Activated naive CD4-positive, alpha-beta T cell treated with anti-CD3 and anti-CD28 coated beads, Interleukin-2, amount 10 ng/mL, durations not matched to agents 7 days and 5 days (primary cell): ENCODE measurements at regions not wholly inside any gene's neighbourhood (a gene's known extent, or its start where the extent isn't known, plus 50 kb on each side); places are given as distances from the start of the nearest gene placed in this dataset.

Experiments
- CTCF ChIA-PET: fragments of 350-600 bp; sonication (Branson Sonifier 250); formaldehyde crosslinking; loops from one replicate; lab custom pipeline; 2021; ENCODE audit warnings: antibody characterized with exemption; lab: Charles Lee
- DNase-seq: peaks from one replicate; pipeline ENCODE4 v3.0.0-alpha.2; 2020
- H3K27ac Mint-ChIP-seq: one replicate; pipeline ENCODE4 v1.8.0; 2021; ENCODE audit warnings: mild to moderate bottlenecking, moderate library complexity, mixed read lengths
- H3K27me3 Mint-ChIP-seq: one replicate; pipeline ENCODE4 v1.8.0; 2021; ENCODE audit warnings: mild to moderate bottlenecking, mixed read lengths
- H3K36me3 Mint-ChIP-seq: one replicate; pipeline ENCODE4 v1.8.0; 2021; ENCODE audit warnings: mixed read lengths
- H3K4me1 Mint-ChIP-seq: one replicate; pipeline ENCODE4 v1.8.0; 2021; ENCODE audit warnings: mixed read lengths
- H3K4me3 Mint-ChIP-seq: one replicate; pipeline ENCODE4 v1.8.0; 2021; ENCODE audit warnings: mild to moderate bottlenecking, moderate library complexity, mixed read lengths
- H3K9me3 Mint-ChIP-seq: one replicate; pipeline ENCODE4 v1.8.0; 2021; ENCODE audit warnings: mixed read lengths

GRCh38 chr1:118249641-118250040 lies 64.6 kb upstream of the SPAG17 start:
- Mint-ChIP-seq H3K9me3 (peaks cover 4% of the 10 kb centered on the region), H3K27me3 (no peaks in the 10 kb centered on the region), H3K4me1 (no peaks in the 10 kb centered on the region), H3K4me3 (no peak overlapping the region), H3K36me3 (no peaks in the 10 kb centered on the region), H3K27ac (no peak overlapping the region)
- CTCF ChIA-PET = no interaction called here
- no peak for DNase-seq

- H3K9me3 Mint-ChIP-seq = peaks cover 5% of the 10 kb centered on the region
- H3K27ac Mint-ChIP-seq = no peak overlapping the region
- H3K36me3 Mint-ChIP-seq = no peaks in the 10 kb centered on the region
- CTCF ChIA-PET = no interaction called here
- no peak overlapping the region for H3K4me3 Mint-ChIP-seq
- no peaks in the 10 kb centered on the region for H3K4me1 Mint-ChIP-seq
- DNase-seq = no peak
- no peaks in the 10 kb centered on the region for H3K27me3 Mint-ChIP-seq
Measured at GRCh38 chr1:118247593-118247992, 62.6 kb upstream of the SPAG17 start.

GRCh38 chr1:118246646-118247045 lies 61.6 kb upstream of the SPAG17 start:
- DNase-seq = no peak
- Mint-ChIP-seq H3K36me3 (no peaks in the 10 kb centered on the region), H3K9me3 (peaks cover 5% of the 10 kb centered on the region), H3K27me3 (no peaks in the 10 kb centered on the region), H3K4me1 (no peaks in the 10 kb centered on the region), H3K4me3 (no peak overlapping the region), H3K27ac (no peak overlapping the region)
- CTCF ChIA-PET = no interaction called here

GRCh38 chr1:118244194-118244593 lies 59.2 kb upstream of the SPAG17 start:
- CTCF ChIA-PET = no interaction called here
- Mint-ChIP-seq H3K9me3 (peaks cover 11% of the 10 kb centered on the region), H3K27ac (no peak overlapping the region)

GRCh38 chr1:118243269-118243668 lies 58.2 kb upstream of the SPAG17 start:
- no peak overlapping the region for H3K4me3 Mint-ChIP-seq
- no peak overlapping the region for H3K27ac Mint-ChIP-seq
- H3K27me3 Mint-ChIP-seq = no peaks in the 10 kb centered on the region
- no peaks in the 10 kb centered on the region for H3K36me3 Mint-ChIP-seq
- H3K9me3 Mint-ChIP-seq = peaks cover 13% of the 10 kb centered on the region
- no peak for DNase-seq
- H3K4me1 Mint-ChIP-seq = no peaks in the 10 kb centered on the region
- CTCF ChIA-PET = no interaction called here

More at GRCh38 chr1:118244194-118244593, 59.2 kb upstream of the SPAG17 start:
- no peaks in the 10 kb centered on the region for H3K36me3 Mint-ChIP-seq
- DNase-seq = no peak
- no peak overlapping the region for H3K4me3 Mint-ChIP-seq
- H3K4me1 Mint-ChIP-seq = no peaks in the 10 kb centered on the region
- no peaks in the 10 kb centered on the region for H3K27me3 Mint-ChIP-seq
